WERI-Rb-1 (cell line): ENCODE measurements at regions not wholly inside any gene's neighbourhood (a gene's known extent, or its start where the extent isn't known, plus 50 kb on each side); places are given as distances from the start of the nearest gene placed in this dataset.

Experiments
- DNase-seq: peaks from one replicate; pipeline ENCODE4 v3.0.0-alpha.2; 2020
- H3K27ac ChIP-seq: fragments of 250-450 bp; sonication (Bioruptor Pico); 2 replicates; pipeline ENCODE4 v1.5.1; 2020; ENCODE audit warnings: mild to moderate bottlenecking, moderate library complexity
- H3K27me3 ChIP-seq: fragments of 250-450 bp; sonication (Bioruptor Pico); 2 replicates; pipeline ENCODE4 v1.5.1; 2021; ENCODE audit warnings: mild to moderate bottlenecking, low read depth, moderate library complexity; ENCODE audit not compliant: insufficient read depth, severe bottlenecking
- H3K36me3 ChIP-seq: fragments of 250-450 bp; sonication (Bioruptor Pico); 2 replicates; pipeline ENCODE4 v1.5.1; 2020; ENCODE audit warnings: mild to moderate bottlenecking, moderate library complexity
- H3K4me3 ChIP-seq: 2 replicates; pipeline ENCODE4 v1.5.1; 2011; ENCODE audit warnings: low read depth, mild to moderate bottlenecking, control low read depth, low read length
- H3K9me3 ChIP-seq: fragments of 250-450 bp; sonication (Bioruptor Pico); 2 replicates; pipeline ENCODE4 v1.5.1; 2021; ENCODE audit warnings: mild to moderate bottlenecking, moderate library complexity; ENCODE audit not compliant: severe bottlenecking
- TF ChIP-seq, protein P1 (sequence below): IDR thresholded peaks from 2 replicates; pipeline ENCODE4 v1.5.1; 2011; ENCODE audit warnings: low read depth, mild to moderate bottlenecking, control low read depth, inconsistent platforms, low read length

DNA sequence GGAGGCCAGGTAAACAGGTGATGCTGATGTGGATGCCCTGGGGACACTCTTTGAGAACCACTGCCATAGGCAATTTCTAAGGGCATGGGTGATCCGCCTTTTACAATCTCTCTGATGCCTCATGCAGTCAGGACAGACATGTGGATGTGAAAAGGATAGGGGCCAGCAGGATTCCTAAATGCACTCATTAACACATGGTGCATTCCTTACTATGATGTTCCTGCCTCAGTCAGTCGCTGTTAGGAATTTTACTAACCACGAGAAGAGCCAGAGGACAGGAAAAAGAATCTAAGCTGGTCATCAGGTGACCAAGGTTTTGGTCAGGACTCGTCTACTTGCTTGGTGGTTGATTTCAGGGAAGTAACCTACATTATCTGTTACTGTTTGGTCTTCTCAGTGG is 191.0 kb downstream of the ARL4C start:
- Histone ChIP-seq H3K4me3 (no peak overlapping the region), H3K27me3 (no peaks in the 10 kb centered on the region), H3K9me3 (no peaks in the 10 kb centered on the region), H3K36me3 (no peaks in the 10 kb centered on the region), H3K27ac (no peak overlapping the region)
- no peak for DNase-seq
- TF ChIP-seq, protein P1, sequence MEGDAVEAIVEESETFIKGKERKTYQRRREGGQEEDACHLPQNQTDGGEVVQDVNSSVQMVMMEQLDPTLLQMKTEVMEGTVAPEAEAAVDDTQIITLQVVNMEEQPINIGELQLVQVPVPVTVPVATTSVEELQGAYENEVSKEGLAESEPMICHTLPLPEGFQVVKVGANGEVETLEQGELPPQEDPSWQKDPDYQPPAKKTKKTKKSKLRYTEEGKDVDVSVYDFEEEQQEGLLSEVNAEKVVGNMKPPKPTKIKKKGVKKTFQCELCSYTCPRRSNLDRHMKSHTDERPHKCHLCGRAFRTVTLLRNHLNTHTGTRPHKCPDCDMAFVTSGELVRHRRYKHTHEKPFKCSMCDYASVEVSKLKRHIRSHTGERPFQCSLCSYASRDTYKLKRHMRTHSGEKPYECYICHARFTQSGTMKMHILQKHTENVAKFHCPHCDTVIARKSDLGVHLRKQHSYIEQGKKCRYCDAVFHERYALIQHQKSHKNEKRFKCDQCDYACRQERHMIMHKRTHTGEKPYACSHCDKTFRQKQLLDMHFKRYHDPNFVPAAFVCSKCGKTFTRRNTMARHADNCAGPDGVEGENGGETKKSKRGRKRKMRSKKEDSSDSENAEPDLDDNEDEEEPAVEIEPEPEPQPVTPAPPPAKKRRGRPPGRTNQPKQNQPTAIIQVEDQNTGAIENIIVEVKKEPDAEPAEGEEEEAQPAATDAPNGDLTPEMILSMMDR: no peak

GRCh38 chr2:234304950-234305349 is 191.9 kb downstream of the ARL4C start:
- H3K27me3 ChIP-seq: no peaks in the 10 kb centered on the region
- H3K9me3 ChIP-seq: no peaks in the 10 kb centered on the region
- H3K4me3 ChIP-seq: no peak overlapping the region
- H3K27ac ChIP-seq: no peak overlapping the region
- no peaks in the 10 kb centered on the region for H3K36me3 ChIP-seq
- TF ChIP-seq, protein P1: no peak
- DNase-seq: no peak

- Histone ChIP-seq H3K27me3 (no peaks in the 10 kb centered on the region), H3K27ac (no peak overlapping the region), H3K36me3 (no peaks in the 10 kb centered on the region), H3K4me3 (no peak overlapping the region), H3K9me3 (no peaks in the 10 kb centered on the region)
- TF ChIP-seq, protein P1: no peak
- no peak for DNase-seq
Observed at GRCh38 chr2:234302664-234302991, 194.3 kb downstream of the ARL4C start.

DNA sequence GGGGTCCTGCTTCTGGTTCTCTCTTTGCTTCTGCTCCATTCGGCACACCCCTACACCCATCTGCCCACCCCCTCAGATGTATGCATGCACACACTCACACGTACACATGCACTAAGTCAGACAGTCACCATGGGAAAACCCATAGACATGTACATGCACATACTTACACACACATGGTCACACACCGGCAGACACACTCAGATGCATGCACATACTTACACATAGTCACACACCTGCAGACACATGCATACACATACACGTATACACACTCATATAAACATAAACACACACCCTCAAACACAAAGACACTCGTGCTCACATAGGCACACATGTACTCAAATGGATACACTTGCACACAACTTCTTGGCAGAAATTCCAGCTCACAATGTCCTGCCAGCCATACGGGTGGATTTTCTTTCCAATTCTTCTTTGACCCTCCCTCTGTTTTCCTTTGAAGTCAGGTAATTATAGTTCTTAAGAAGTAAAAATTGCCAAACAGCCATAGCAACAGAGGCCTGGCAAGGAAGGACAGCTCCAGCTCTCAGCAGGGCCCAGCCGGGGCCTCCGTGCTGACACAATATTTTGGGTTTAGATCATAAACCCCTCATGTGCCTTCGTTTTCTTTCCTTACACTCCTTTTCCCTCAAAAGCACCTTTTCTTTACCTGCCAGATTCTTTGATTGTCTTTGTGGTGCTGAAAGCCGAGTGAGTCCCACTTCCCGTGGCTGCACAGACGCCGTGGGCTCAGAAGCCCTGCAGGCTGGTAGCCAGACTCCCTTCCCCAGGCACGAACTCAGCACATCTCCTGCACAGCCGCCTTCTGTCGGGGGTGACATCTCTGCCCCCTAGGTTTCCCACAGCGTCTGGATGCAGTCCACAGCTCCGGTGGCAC is 195.7 kb downstream of the ARL4C start:
- H3K36me3 ChIP-seq: no peaks in the 10 kb centered on the region
- TF ChIP-seq, protein P1: no peak

GRCh38 chr2:234300391-234300925 is 196.4 kb downstream of the ARL4C start:
- no peak overlapping the region for H3K4me3 ChIP-seq
- H3K9me3 ChIP-seq: no peaks in the 10 kb centered on the region
- H3K27me3 ChIP-seq: no peaks in the 10 kb centered on the region
- DNase-seq: no peak
- TF ChIP-seq, protein P1: no peak
- H3K36me3 ChIP-seq: no peaks in the 10 kb centered on the region
- H3K27ac ChIP-seq: no peak overlapping the region

More for the DNA sequence above, 195.7 kb downstream of the ARL4C start:
- DNase-seq: no peak
- Histone ChIP-seq H3K27me3 (no peaks in the 10 kb centered on the region), H3K9me3 (no peaks in the 10 kb centered on the region), H3K4me3 (no peak overlapping the region), H3K27ac (no peak overlapping the region)

DNA sequence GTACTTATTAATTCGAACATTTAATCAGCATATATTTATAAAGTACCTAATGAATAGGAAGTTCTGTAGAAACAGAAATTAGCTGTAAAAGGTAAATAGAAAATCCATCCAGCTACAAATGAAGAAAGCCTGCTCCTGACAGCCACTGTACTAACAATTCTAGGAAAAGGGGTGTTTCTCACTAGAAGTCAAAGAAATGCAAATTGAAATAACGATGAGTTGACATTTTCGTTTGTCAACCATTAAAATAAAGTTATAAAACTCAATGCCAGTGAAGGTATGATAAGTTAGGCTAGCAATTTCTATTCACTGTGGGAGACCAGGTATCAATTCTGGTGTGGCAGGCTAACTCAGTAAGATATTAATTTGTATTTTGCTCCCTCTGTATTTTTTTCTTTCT is 198.0 kb downstream of the ARL4C start:
- no peak overlapping the region for H3K4me3 ChIP-seq
- H3K9me3 ChIP-seq: no peaks in the 10 kb centered on the region
- H3K36me3 ChIP-seq: no peaks in the 10 kb centered on the region
- no peak for DNase-seq
- no peak overlapping the region for H3K27ac ChIP-seq
- no peaks in the 10 kb centered on the region for H3K27me3 ChIP-seq
- TF ChIP-seq, protein P1: no peak
